ENCODE measurements at regions not wholly inside any gene's neighbourhood (a gene's known extent, or its start where the extent isn't known, plus 50 kb on each side); places are given as distances from the start of the nearest gene placed in this dataset.

GRCh38 chr12:107356266-107356936 lies 263.1 kb upstream of the CRY1 start:
- no peak for TF ChIP-seq EP300 (IDR thresholded peaks at IDR 0.05; ENCODE audit: borderline replicate concordance)
- no peak for TF ChIP-seq TEAD4 (IDR thresholded peaks at IDR 0.05)
- no peak for TF ChIP-seq MAX (IDR thresholded peaks at IDR 0.05)
- no peak for TF ChIP-seq ZBTB7A (IDR thresholded peaks at IDR 0.05; ENCODE audit: low read depth)

Measured in Ishikawa (cell line).